ENCODE measurements at regions not wholly inside any gene's neighbourhood (a gene's known extent, or its start where the extent isn't known, plus 50 kb on each side); places are given as distances from the start of the nearest gene placed in this dataset.

DNA sequence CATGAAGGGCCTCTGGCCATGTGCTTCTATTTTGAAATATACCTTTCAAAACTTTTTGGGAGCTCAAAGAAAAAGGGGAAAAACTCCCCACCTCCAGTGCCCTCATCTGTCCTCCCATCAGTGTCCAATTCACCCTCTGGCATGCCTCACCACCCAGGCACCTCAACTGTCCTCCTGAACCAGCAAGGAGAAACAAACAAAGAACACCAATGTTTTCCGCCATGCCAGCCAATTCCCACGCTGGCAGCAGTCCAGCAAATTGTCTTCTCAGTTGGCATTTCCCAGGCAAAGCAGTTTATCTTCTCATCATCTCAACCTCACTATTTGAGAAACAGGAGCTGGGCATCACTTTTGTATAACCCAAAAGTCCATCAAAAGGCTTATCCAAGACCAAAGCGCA is 496.9 kb downstream of the SOX6 start:
- no peak for DNase-seq (ENCODE audit: low read depth in 4 of 4, low spot score in 3 of 4)

DNA sequence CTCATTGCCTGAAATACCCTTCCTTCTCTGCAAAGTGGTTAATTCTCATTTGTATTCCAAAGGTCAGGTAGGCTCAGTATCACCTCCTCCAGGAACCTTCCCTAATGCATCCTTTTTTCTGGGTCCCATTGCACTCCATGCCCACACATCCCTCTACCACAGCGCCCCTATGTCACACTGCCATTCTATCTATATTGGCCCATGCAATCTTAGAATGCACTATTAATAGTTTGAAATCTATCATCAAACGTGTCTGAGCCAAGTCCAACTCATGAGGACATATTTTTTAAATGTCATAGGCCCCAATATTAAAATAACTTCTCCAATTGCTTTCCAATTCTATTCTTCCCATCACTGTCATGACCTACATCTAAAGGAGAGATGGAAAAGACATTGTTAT is 495.1 kb downstream of the SOX6 start:
- no peak for DNase-seq (ENCODE audit: low read depth in 4 of 4, low spot score in 3 of 4)

DNA sequence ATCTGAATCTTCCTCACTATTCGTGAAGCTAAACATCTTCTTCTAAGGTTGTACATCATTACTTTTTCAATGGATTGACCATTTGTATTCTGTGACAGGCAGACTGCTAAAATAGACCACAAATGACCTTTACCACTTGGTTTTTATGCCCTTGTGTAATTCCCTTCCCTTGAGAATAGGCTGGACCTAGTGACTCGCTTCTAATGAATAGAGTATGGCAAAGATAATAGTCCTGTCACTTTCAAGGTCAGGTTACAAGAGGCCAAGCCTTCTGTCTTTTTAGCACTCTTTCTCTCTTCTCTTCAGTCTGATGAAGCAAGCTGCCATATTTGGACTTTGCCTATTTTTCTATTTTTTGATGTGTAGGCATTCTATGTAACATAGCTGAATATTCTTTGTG is 492.9 kb downstream of the SOX6 start:
- no peak for DNase-seq (ENCODE audit: low read depth in 4 of 4, low spot score in 3 of 4)

DNA sequence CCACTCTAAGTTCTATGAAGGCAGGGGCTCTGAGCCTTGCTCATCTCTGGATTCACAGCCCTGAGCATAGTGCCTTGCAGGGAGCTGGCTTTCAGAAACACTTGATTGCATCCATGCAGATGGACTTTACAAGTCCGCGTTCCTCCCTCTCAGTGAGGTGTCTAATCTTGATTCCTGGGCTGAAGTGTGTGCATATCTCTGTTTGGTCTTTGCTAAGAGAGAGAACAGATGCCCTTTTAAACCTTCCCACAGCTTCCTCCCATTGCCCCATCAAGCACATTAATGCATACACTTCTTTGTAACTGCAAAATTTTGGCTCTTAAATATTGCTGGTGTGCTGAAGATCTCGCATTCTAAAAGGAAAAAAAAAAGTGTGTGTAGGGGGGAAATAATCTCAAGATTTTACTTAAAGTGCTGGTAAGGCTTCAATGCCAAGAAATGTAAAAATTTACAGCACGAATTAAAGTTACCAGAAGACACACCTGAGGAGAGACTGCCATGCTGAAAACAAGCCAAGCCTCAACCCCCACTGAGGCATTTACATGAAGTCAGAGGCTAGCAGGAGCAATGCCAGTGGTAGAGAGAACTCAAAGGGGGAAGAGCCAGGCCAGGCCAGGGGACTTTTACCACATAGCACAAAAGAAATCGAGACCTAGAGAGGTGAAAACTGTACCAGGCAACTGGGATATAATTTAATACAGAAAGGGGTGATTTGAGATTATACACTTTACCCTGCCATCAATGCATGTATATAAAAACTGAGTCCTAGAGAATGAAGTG is 492.1 kb downstream of the SOX6 start:
- DNase-seq (ENCODE audit: low read depth in 4 of 4, low spot score in 3 of 4) = no peak

- no peak for DNase-seq (ENCODE audit: low read depth in 4 of 4, low spot score in 3 of 4)
These were observed 490.9 kb downstream of the SOX6 start for GRCh38 chr11:15865212-15865987.

- DNase-seq (ENCODE audit: low read depth in 4 of 4, low spot score in 3 of 4) = no peak
These were observed 488.5 kb downstream of the SOX6 start for GRCh38 chr11:15867871-15868270.

GRCh38 chr11:15870911-15871310 is 485.4 kb downstream of the SOX6 start:
- no peak for DNase-seq (ENCODE audit: low read depth in 4 of 4, low spot score in 3 of 4)

- DNase-seq (ENCODE audit: low read depth in 4 of 4, low spot score in 3 of 4) = no peak
These were observed 484.3 kb downstream of the SOX6 start for GRCh38 chr11:15871904-15872626.

- DNase-seq (ENCODE audit: low read depth in 4 of 4, low spot score in 3 of 4) = no peak
These were observed 482.8 kb downstream of the SOX6 start for GRCh38 chr11:15873501-15873900.

- DNase-seq (ENCODE audit: low read depth in 4 of 4, low spot score in 3 of 4) = no peak
These were observed 481.6 kb downstream of the SOX6 start for GRCh38 chr11:15874704-15875103.

GRCh38 chr11:15875393-15875792 is 481.0 kb downstream of the SOX6 start:
- DNase-seq (ENCODE audit: low read depth in 4 of 4, low spot score in 3 of 4) = no peak

GRCh38 chr11:15875943-15876342 is 480.4 kb downstream of the SOX6 start:
- DNase-seq (ENCODE audit: low read depth in 4 of 4, low spot score in 3 of 4) = no peak

DNA sequence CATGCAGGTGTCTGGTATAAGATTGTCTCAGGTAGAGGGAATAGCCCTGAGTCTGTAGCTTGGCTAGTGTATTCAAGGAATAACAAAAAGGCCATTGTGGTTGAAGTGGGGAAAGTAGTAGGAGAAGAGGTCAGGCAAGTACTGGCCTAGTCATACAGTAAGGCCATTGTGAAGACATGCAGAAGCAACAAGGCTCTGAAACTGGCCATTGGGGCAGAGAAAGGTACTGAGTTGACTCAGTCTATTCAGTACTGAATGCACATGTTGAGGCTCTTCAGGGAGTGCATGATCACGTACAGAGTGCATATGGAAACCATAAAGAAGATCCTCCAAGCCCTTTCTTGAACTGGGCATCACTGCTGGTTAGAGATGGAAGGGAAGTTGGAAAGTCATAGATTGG is 477.6 kb downstream of the SOX6 start:
- DNase-seq (ENCODE audit: low read depth in 4 of 4, low spot score in 3 of 4) = no peak

DNA sequence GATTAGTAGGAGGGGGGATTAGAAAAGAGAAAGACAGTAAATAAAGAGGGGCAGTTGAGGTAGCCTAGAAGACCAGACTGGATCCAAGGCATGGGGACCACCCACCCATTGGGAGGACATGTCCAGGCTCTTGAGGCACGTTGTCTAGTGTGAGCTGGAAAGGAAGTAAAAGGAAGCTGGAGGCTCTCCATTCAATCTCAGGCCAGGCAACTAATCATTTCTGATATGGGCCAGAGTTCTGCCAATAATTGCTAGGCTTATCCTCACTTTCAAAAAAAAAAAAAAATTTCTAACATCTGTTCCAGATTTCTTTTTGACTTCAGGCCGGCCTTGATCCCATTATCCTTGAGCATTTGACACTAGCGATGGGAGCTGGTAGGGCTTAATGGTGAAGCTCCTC is 476.1 kb downstream of the SOX6 start:
- DNase-seq (ENCODE audit: low read depth in 4 of 4, low spot score in 3 of 4) = no peak

GRCh38 chr11:15882876-15883454 is 473.4 kb downstream of the SOX6 start:
- DNase-seq (ENCODE audit: low read depth in 4 of 4, low spot score in 3 of 4) = no peak

GRCh38 chr11:15883455-15883920 is 472.9 kb downstream of the SOX6 start:
- DNase-seq (ENCODE audit: low read depth in 4 of 4, low spot score in 3 of 4) = no peak

- DNase-seq (ENCODE audit: low read depth in 4 of 4, low spot score in 3 of 4) = no peak
These were observed 472.2 kb downstream of the SOX6 start for GRCh38 chr11:15884141-15884540.

GRCh38 chr11:15884777-15885540 is 471.4 kb downstream of the SOX6 start:
- no peak for DNase-seq (ENCODE audit: low read depth in 4 of 4, low spot score in 3 of 4)

- no peak for DNase-seq (ENCODE audit: low read depth in 4 of 4, low spot score in 3 of 4)
These were observed 470.5 kb downstream of the SOX6 start for GRCh38 chr11:15885854-15886253.

DNA sequence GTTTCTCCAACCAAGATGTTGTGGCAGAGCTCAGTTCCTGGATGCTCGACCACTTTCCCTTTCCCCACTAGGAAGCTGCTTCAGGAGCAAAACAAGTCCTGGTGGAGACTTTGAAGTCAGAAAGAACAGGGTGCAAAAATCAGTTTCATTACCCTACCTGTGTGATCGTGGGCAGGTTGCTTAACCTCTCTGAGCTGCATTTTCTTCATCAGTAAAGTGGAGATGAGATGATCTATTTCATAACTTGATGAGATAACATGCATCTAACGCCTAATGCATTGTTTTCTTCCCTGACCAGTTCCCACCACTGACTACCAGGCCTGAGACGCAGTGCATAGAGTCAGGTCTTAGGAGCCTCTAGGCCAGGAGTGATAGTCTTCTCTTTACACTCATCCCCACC is 470.0 kb downstream of the SOX6 start:
- no peak for DNase-seq (ENCODE audit: low read depth in 4 of 4, low spot score in 3 of 4)

Data from left renal pelvis (tissue), 4 donors.